Motor neuron (in vitro differentiated cells): ENCODE measurements at regions not wholly inside any gene's neighbourhood (a gene's known extent, or its start where the extent isn't known, plus 50 kb on each side); places are given as distances from the start of the nearest gene placed in this dataset.

Source experiments
- ATAC-seq, 8 experiments: fragments of 200-7000 bp; cut with Tn5 transposase; replicated peaks in 6 of 8; 2 replicates each; pipeline ENCODE4 v1.8.0; 2021; ENCODE audit warnings: mild to moderate bottlenecking in 8 of 8, moderate library complexity in 8 of 8
- H3K27ac ChIP-seq, 2 donors: fragments of 250-450 bp; sonication (Bioruptor Pico); 2 replicates each; pipeline ENCODE4 v1.9.0; 2021; ENCODE audit warnings: antibody characterized with exemption in 2 of 2, mild to moderate bottlenecking in 2 of 2, moderate library complexity in 1 of 2
- H3K4me1 ChIP-seq, 2 donors: fragments of 250-450 bp; sonication (Bioruptor Pico); replicated peaks in 1 of 2; 2 replicates each; pipeline ENCODE4 v1.6.1; 2021; ENCODE audit warnings: antibody characterized with exemption in 2 of 2, mild to moderate bottlenecking in 2 of 2, moderate library complexity in 1 of 2
- H3K4me3 ChIP-seq, 5 donors: fragments of 250-450 bp; sonication (Bioruptor Pico); 2 replicates each; pipeline ENCODE4 v1.9.0; 2021; ENCODE audit warnings: antibody characterized with exemption in 5 of 5, mild to moderate bottlenecking in 5 of 5, moderate library complexity in 4 of 5
- WGBS, 10 experiments: fragments of 450-650 bp; shearing (Covaris generic); methylation state at CpG; one replicate each; pipeline ENCODE4 v1.0.0; 2022; 5-methylcytosine and 5-hydroxymethylcytosine counted together
- in situ Hi-C, 9 experiments: fragments of 400-800 bp; cut with MboI; loops; one replicate each; pipeline ENCODE4 v1.15.0; 2021; ENCODE audit warnings: low sequenced_read_pairs in 9 of 9, low pct_unique_long_range_greater_than_20kb in 2 of 9; ENCODE audit not compliant: unreplicated experiment in 9 of 9

DNA sequence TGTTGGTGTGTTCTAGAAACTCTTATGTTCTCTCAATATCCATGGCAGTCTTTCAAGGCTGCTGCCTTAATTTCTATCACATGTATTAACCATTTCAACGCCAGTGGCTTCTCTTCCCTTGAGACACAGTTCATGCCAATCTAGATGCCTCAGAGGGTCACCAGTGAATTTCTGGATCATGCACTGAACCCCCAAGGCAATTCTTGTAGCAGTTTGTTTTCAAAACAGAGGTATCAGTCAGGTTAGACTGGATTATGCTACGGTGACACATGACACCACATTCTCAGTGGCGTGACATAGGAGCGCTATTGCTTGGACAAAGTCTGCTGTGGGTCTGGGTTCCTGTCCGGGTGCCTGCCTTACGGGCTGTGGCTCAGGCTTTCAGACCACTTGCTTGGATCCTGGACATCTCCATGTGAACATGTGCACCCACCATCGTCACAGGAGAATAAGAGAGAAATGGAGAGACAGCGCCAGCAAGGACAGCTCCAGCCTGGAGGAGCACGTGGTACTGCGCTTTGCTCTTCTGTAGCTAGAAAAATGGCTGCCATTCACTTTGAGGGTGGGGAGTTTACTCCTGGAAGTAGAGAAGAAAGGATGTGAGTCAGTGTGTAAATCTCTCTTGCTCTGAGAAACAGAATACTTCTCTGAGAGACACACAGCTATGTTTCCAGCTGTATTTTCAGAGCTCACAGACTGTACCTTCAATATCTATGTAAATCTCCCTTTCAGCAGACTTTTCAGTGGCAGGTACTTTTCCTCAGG, 329.3 kb upstream of the ADCY2 start:
- 0 to 100% (median 78%) methylated on average over 1 to 8 of the region's 10 CpGs; no CpG with 5 or more reads in 2 of the 10 experiments for WGBS, 10 experiments
- in situ Hi-C loops: no loop called here
- peaks cover 28 to 39% of the 10 kb centered on the region in 2 donors for H3K4me1 ChIP-seq
- no peak overlapping the region for H3K4me3 ChIP-seq
- ATAC-seq: peak in 1 of 8 experiments; percentile 36
- no peak overlapping the region for H3K27ac ChIP-seq

DNA sequence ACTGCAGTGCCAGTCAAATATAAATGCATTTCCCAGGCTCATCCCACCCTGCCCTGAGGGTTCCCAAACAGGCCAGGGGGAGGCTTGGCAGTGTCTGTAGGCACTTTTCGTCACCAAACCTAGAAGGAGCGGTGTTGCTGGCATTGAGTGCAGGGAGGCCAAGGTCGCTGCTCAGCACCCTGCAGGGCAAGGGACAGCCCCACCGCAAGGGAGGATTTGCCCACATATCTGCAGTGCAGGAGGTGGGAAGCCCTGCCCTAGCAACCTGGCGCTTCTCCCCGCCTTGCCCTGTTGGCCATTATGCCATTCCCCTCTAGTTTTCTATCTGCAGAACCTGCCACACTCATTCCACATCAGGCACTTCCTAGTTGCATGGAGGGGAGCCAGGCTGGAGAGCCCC, 327.8 kb upstream of the ADCY2 start:
- H3K4me3 ChIP-seq: no peak overlapping the region
- ATAC-seq: no peak
- in situ Hi-C loops: no loop called here
- peaks cover 30 to 52% of the 10 kb centered on the region in 2 donors for H3K4me1 ChIP-seq
- 100% methylated on average over 1 of the region's 6 CpGs; no CpG with 5 or more reads in 9 of the 10 experiments for WGBS, 10 experiments
- peak overlapping the region in 1 of 2 donors; percentile 17 for H3K27ac ChIP-seq

DNA sequence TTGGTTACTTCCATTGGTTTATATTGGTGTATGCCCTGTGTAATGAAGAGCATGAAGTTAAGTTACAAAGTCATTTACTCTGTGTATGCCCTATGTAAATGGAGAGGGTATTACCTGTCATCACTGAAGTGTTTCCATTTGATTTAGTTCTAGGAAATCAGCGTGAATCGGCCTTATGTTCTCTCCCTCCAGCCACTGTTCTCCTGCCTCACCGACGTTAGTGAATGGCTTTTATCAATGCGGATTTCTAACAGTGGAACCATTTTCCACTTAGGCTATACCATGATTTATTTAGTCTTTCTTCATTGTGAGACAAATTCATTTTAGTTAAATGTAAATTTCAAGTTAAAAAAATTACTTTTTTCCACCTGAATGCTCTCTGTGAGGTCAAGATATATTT, 327.0 kb upstream of the ADCY2 start:
- peak in 4 of 8 experiments; percentile 43 to 84 (median 77) for ATAC-seq
- Histone ChIP-seq H3K27ac (no peak overlapping the region), H3K4me1 (peaks cover 30 to 52% of the 10 kb centered on the region in 2 donors), H3K4me3 (no peak overlapping the region)
- in situ Hi-C loops: no loop called here
- 4 to 69% (median 31%) methylated on average over 3 to 5 of the region's 5 CpGs for WGBS, 10 experiments

DNA sequence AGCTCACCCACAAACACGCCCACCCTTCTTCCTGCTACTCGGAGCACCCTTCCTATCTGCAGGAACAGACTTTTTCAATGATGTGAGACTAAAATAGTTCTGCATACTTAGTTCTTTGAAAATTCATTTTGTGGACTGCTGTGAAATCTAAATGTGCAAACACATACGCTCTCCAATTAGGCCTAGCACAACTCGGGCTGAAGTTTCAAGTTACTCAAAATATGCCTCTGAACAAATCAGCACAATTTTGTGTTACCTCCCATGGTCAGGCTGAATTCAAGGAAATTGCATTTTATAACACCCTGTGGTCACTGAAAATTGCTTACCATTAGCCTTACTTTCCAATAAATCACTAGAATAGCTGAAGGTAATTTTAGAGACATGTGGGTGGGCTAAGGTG, 323.8 kb upstream of the ADCY2 start:
- 0 to 87% (median 57%) methylated on average over 1 to 4 of the region's 4 CpGs; no CpG with 5 or more reads in 2 of the 10 experiments for WGBS, 10 experiments
- Histone ChIP-seq H3K4me1 (peaks cover 30 to 60% of the 10 kb centered on the region in 2 donors), H3K27ac (no peak overlapping the region), H3K4me3 (no peak overlapping the region)
- in situ Hi-C loops: no loop called here
- peak in 3 of 8 experiments; percentile 54 to 65 (median 62) for ATAC-seq

DNA sequence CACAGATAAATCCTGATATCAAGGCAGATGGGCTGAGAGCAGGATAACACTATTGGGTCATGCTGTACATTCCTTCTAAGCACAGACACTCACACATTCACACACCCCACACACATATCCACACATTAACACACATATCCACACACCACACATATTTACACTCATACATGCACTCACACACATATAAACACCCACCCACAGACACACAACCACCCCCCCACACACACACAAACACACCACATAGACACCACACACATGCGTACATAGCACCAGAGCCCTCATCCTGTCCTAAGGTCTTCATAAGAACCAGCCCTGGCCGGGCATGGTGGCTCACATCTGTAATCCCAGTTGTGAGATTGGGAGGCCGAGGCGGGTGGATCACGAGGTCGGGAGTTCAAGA, 322.3 kb upstream of the ADCY2 start:
- ATAC-seq: no peak
- H3K4me3 ChIP-seq: no peak overlapping the region
- peaks cover 25 to 46% of the 10 kb centered on the region in 2 donors for H3K4me1 ChIP-seq
- H3K27ac ChIP-seq: no peak overlapping the region
- WGBS, 10 experiments: 40 to 100% (median 80%) methylated on average over 1 to 4 of the region's 6 CpGs; no CpG with 5 or more reads in 6 of the 10 experiments
- in situ Hi-C loops: no loop called here

DNA sequence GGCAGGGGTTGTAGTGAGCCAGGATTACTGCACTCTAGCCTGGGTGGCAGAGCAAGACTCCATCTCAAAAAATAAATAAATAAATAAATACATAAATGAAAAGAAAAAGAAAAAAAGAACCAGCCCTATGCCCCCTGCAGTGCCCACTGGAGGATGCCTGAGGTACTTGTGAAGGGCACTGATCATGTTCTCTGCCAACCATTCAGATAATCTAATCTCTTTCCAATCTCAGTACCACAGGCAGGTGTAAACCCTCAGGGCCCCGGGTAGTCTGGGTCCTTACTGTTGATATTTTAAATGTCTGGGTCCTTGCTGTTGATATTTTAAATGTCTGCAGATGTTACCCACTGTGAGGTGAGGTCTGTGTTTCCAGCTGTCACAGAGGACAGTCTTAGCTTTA, 321.8 kb upstream of the ADCY2 start:
- no peak for ATAC-seq
- in situ Hi-C loops: no loop called here
- WGBS, 10 experiments: 11 to 71% (median 15%) methylated on average over 1 of the region's 1 CpG; no CpG with 5 or more reads in 6 of the 10 experiments

DNA sequence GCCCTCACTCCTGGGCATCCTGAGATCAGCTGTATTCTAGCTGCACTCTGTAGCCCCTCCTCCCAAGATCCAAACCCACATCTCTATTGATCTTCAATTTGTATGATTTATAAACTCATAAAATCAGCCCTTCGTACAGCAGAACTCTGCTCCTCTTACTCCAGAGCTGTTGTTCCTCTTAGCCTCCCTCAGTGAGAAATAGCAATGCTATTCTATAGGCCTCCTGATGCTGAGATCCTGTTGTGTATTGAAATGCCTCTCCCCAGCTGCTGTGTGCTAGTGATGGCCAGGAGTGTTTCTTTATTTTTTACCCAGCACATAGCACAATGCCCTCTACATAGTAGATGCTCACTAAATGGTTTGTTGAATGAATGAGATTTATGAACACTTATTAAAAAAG, 320.5 kb upstream of the ADCY2 start:
- in situ Hi-C loops: no loop called here
- 17 to 20% methylated on average over 1 of the region's 1 CpG; no CpG with 5 or more reads in 8 of the 10 experiments for WGBS, 10 experiments
- no peak overlapping the region for H3K4me3 ChIP-seq
- peaks cover 25 to 47% of the 10 kb centered on the region in 2 donors for H3K4me1 ChIP-seq
- no peak overlapping the region for H3K27ac ChIP-seq
- ATAC-seq: peak in 4 of 8 experiments; percentile 19 to 73 (median 44)

More for the DNA sequence above, 321.8 kb upstream of the ADCY2 start:
- H3K27ac ChIP-seq: no peak overlapping the region
- H3K4me3 ChIP-seq: no peak overlapping the region
- peaks cover 26 to 48% of the 10 kb centered on the region in 2 donors for H3K4me1 ChIP-seq

DNA sequence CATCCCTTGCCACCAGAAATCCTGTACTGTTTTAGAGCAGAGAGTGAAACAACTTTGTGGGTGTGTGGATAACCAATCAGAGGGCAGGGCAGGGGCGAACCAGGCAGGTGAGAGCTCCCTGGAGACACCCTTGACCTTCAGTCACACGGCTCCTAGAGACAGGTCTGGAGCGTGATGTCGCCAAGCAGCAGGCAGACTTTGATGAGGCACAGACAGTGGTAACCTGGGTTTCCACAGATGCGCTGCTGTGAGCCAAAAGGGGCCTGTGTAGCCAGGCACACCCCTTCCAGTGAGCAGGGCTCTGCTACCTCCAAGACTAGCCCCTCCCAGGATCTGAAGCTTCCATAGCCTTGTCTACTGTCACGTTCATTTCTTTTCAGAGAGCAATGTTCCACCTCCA, 317.8 kb upstream of the ADCY2 start:
- Histone ChIP-seq H3K4me1 (peaks cover 16 to 30% of the 10 kb centered on the region in 2 donors), H3K27ac (no peak overlapping the region), H3K4me3 (no peak overlapping the region)
- WGBS, 10 experiments: 0 to 80% (median 50%) methylated on average over 1 to 4 of the region's 6 CpGs; no CpG with 5 or more reads in 3 of the 10 experiments
- peak in 1 of 8 experiments; percentile 73 for ATAC-seq
- in situ Hi-C loops: no loop called here

DNA sequence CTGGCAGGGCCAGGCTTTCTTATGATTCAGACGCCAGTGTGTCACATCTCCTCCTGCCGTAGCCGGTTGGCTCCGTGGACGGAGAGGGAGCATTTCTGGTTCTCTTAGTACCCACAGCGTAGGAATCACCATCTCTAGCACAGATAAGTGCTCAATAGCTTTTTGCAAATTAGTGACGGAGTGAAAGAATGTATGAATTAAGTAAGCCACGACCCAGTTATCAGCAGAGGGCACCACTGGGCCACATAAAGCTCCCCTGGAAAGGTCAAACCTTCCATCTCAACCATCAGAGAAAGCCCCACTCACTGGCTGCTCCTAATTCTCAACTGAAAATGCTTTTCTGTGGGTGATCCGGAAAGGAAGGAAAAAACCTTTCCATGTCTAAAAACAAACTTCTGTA, 317.0 kb upstream of the ADCY2 start:
- H3K4me1 ChIP-seq: peaks cover 16 to 30% of the 10 kb centered on the region in 2 donors
- peak in 5 of 8 experiments; percentile 10 to 51 (median 49) for ATAC-seq
- in situ Hi-C loops: no loop called here
- H3K4me3 ChIP-seq: no peak overlapping the region
- H3K27ac ChIP-seq: no peak overlapping the region
- 0 to 84% (median 55%) methylated on average over 1 to 8 of the region's 9 CpGs; no CpG with 5 or more reads in 2 of the 10 experiments for WGBS, 10 experiments

DNA sequence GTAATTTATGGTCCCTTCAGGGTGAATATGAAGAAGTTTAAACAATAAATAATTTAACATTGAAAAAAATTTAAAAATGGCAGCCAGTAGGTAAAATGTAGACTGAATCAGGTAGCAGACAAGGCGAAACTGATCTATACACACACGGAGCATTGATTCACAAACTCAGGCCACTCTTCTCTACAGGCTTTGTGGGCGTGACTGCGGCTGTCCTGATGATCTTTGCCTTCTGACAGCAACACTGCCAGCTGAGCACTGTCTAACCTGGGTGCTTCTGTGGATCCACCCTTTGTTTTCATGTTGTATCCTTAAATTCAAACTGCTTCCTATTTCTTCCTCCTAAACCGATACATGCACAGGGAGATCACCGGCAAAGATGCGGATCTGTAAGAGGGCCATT, 315.4 kb upstream of the ADCY2 start:
- Histone ChIP-seq H3K4me3 (no peak overlapping the region), H3K4me1 (peaks cover 16 to 23% of the 10 kb centered on the region in 2 donors), H3K27ac (no peak overlapping the region)
- no peak for ATAC-seq
- WGBS, 10 experiments: 24 to 92% (median 82%) methylated on average over 2 to 7 of the region's 7 CpGs
- in situ Hi-C loops: no loop called here

DNA sequence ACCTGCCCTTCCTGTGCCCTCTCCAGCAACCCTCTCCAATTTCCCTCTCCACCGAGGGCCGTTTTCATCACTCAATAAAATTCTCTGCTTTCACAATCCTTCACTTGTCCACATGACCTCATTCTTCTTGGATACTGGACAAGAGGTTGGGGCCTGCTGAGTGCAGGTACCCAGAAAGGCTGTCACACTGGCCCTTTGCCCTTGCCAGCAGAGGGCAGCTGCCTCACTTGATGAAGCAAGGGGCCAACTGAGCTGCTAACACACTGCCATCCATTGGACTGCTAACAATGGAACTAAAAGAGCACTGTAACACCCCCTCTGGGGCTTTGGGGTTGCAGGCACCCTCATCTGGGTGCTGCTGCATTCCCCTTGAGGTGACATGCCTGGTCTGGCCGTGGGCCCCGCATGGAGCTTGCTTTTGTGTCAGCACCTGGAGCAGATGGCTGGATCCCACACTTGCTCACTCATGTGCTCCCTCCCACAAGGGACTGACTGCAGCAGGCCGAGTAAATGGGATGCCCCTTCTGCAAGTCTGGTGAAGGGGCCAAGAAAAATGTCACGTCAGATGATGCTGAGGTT, 308.1 kb upstream of the ADCY2 start:
- no peak overlapping the region for H3K27ac ChIP-seq
- no peak for ATAC-seq
- in situ Hi-C loops: no loop called here
- WGBS, 10 experiments: 0 to 100% (median 83%) methylated on average over 1 to 4 of the region's 6 CpGs; no CpG with 5 or more reads in 4 of the 10 experiments
- H3K4me3 ChIP-seq: no peak overlapping the region
- peaks cover 6 to 7% of the 10 kb centered on the region in 2 donors for H3K4me1 ChIP-seq

DNA sequence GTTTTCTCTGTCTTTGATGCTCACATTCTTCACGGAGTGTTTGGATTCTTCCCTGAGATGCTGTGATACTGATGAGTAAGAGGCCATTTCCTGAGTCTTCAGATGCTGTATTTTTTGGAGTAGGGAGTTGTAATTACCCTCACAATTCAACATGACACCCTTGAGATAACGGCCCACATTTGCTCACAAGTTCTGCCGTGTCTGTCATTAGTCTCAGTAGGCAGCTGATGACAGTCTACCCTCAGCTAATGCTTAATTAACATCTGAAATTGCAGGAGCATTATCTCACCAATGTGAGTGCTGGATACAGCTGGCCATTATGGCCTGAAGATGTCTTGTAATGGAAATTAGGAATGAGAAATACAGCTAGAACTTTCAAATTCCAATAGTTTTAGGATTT, 307.1 kb upstream of the ADCY2 start:
- 0 to 33% (median 12%) methylated on average over 1 to 3 of the region's 3 CpGs; no CpG with 5 or more reads in 2 of the 10 experiments for WGBS, 10 experiments
- H3K27ac ChIP-seq: no peak overlapping the region
- ATAC-seq: peak in 5 of 8 experiments; percentile 66 to 91 (median 75)
- H3K4me1 ChIP-seq: peaks cover 6 to 7% of the 10 kb centered on the region in 2 donors
- no peak overlapping the region for H3K4me3 ChIP-seq
- in situ Hi-C loops: no loop called here

DNA sequence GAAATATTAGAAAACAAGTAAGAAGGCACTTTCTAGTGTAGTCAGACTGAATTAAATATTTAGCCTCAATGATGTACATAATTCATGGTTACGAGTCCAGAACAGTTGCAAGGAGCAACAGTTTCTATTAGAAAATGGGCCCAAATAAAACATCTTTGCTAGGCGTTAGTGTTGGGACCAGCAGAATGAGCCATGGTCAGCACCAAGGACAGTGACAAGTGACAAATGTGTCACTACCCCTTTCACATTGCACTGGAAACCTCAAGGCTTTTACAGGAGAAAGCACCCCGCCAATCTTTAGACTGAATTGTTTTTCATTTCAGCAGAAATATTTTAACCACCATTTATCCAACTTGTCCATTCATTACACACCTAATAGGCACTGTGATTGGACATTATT, 301.3 kb upstream of the ADCY2 start:
- in situ Hi-C loops: no loop called here
- H3K27ac ChIP-seq: no peak overlapping the region
- 0 to 80% (median 32%) methylated on average over 1 to 3 of the region's 3 CpGs for WGBS, 10 experiments
- H3K4me1 ChIP-seq: no peaks in the 10 kb centered on the region
- no peak overlapping the region for H3K4me3 ChIP-seq
- peak in 1 of 8 experiments; percentile 48 for ATAC-seq
